ENCODE measurements at regions not wholly inside any gene's neighbourhood (a gene's known extent, or its start where the extent isn't known, plus 50 kb on each side); places are given as distances from the start of the nearest gene placed in this dataset.

- H3K27ac ChIP-seq = no peak overlapping the region
- no peak for TF ChIP-seq CTCF (IDR thresholded peaks at IDR 0.05)
- TF ChIP-seq POLR2A (IDR thresholded peaks at IDR 0.05) = no peak
- H3K4me3 ChIP-seq = no peak overlapping the region
- intact Hi-C loops (cut with DNase I) = no loop called here
- no peaks in the 10 kb centered on the region for H3K9me3 ChIP-seq
- no peaks in the 10 kb centered on the region for H3K36me3 ChIP-seq
- WGBS, 2 donors = 85 to 94% methylated on average over 5 to 7 of the region's 7 CpGs
- no peaks in the 10 kb centered on the region for H3K4me1 ChIP-seq
- peaks cover 0 to 9% (median 0%) of the 10 kb centered on the region in 4 donors for H3K27me3 ChIP-seq
- DNase-seq = no peak
Observed at GRCh38 chr1:55685560-55685959, 470.4 kb upstream of the USP24 start.

- Histone ChIP-seq H3K27me3 (no peaks in the 10 kb centered on the region), H3K9me3 (no peaks in the 10 kb centered on the region), H3K36me3 (no peaks in the 10 kb centered on the region), H3K4me3 (no peak overlapping the region), H3K4me1 (no peaks in the 10 kb centered on the region), H3K27ac (no peak overlapping the region)
- TF ChIP-seq POLR2A (IDR thresholded peaks at IDR 0.05) (no peak), CTCF (IDR thresholded peaks at IDR 0.05) (no peak)
- no peak for DNase-seq
- intact Hi-C loops (cut with DNase I) = no loop called here
Observed at GRCh38 chr1:55684131-55684650, 469.0 kb upstream of the USP24 start.

- H3K9me3 ChIP-seq = no peaks in the 10 kb centered on the region
- no peak overlapping the region for H3K27ac ChIP-seq
- no peaks in the 10 kb centered on the region for H3K4me1 ChIP-seq
- no peaks in the 10 kb centered on the region for H3K36me3 ChIP-seq
- H3K4me3 ChIP-seq = no peak overlapping the region
- TF ChIP-seq CTCF (IDR thresholded peaks at IDR 0.05) (no peak), POLR2A (IDR thresholded peaks at IDR 0.05) (no peak)
- intact Hi-C loops (cut with DNase I) = no loop called here
- DNase-seq = no peak
- H3K27me3 ChIP-seq = no peaks in the 10 kb centered on the region
- WGBS, 2 donors = 87 to 90% methylated on average over 3 of the region's 3 CpGs
Observed at GRCh38 chr1:55682198-55682597, 467.0 kb upstream of the USP24 start.

GRCh38 chr1:55679971-55680370 is 464.8 kb upstream of the USP24 start:
- H3K27me3 ChIP-seq = no peaks in the 10 kb centered on the region
- no peaks in the 10 kb centered on the region for H3K36me3 ChIP-seq
- no peak for TF ChIP-seq POLR2A (IDR thresholded peaks at IDR 0.05)
- TF ChIP-seq CTCF (IDR thresholded peaks at IDR 0.05) = no peak
- no peak for DNase-seq
- H3K27ac ChIP-seq = no peak overlapping the region
- H3K9me3 ChIP-seq = no peaks in the 10 kb centered on the region
- intact Hi-C loops (cut with DNase I) = no loop called here
- no peak overlapping the region for H3K4me3 ChIP-seq
- H3K4me1 ChIP-seq = no peaks in the 10 kb centered on the region

- intact Hi-C loops (cut with DNase I) = no loop called here
Observed at GRCh38 chr1:55673416-55673815, 458.3 kb upstream of the USP24 start.

More at GRCh38 chr1:55673416-55673815, 458.3 kb upstream of the USP24 start:
- H3K4me1 ChIP-seq = no peaks in the 10 kb centered on the region
- H3K27ac ChIP-seq = no peak overlapping the region
- no peaks in the 10 kb centered on the region for H3K9me3 ChIP-seq
- DNase-seq = no peak
- H3K36me3 ChIP-seq = no peaks in the 10 kb centered on the region
- TF ChIP-seq CTCF (IDR thresholded peaks at IDR 0.05) (no peak), POLR2A (IDR thresholded peaks at IDR 0.05) (no peak)
- H3K27me3 ChIP-seq = no peaks in the 10 kb centered on the region
- no peak overlapping the region for H3K4me3 ChIP-seq
- WGBS, 2 donors = 59 to 71% methylated on average over 1 of the region's 1 CpG
